ENCODE measurements at regions not wholly inside any gene's neighbourhood (a gene's known extent, or its start where the extent isn't known, plus 50 kb on each side); places are given as distances from the start of the nearest gene placed in this dataset.

DNA sequence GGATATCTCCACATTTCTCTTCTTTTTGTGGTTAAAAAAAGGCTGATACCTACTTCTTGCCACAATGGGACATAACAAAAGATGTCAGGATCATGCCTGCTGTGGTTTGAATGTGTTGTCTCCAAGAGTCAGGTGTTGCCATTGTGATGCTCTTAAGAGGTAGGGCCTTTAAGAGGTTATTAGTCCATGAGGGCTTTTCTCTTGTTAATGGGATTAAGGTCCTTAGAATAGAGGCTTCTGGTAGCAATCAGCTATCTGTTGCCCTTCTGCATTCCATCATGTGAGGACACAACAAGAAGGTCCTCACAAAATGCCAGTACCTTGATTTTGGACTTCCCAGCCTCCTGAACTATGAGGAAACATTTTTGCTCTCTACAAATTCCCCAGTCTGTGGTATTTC lies 191.4 kb downstream of the GBA3 start:
- no peak for DNase-seq (ENCODE audit: low read depth)

DNA sequence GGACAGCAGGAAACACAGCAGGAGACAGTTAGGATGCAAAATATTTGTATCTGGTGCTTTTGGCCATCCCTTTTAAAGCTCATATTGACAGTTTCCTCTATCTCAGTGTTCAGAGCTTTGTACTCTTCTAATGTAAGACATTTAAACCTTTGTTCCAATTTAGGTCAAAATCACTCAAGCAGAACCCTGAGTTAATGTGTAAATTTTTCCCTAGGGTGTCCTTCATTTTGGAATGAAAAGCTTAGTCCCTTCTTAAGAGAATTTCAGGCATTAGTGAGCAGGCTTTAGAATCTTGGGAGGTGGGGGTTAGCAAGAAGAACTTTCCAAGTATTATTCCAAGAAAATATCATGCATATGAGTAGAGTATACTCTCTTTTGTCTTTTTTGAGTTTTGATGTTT lies 188.7 kb downstream of the GBA3 start:
- no peak for DNase-seq (ENCODE audit: low read depth)

DNA sequence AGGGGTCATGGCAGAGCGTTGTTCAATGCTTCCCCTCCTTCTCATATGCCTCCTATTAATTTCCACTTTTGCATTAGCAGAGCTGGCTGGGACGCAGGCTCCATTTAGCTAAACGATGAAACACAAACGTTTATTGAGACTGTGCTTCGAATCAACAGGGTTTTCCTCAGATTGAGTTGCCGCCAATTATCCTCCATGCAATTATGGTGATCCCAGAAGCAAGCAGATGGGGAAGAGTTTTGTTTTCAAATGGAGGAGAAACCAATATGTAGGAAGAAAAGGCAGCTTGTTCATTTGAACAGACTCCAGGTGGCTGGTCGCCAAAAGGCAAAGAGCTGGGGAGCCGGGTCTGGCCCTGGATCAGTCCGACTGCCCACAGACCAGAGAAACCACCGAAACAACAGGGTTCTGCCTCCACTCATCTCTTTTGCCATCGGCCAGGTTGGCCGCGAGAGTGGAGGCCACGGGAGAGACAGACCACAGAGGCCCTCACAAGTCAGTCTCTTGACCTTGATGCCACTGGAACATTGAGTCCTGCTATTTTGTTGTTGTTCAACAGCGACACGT lies 184.8 kb downstream of the GBA3 start:
- DNase-seq (ENCODE audit: low read depth): no peak

DNA sequence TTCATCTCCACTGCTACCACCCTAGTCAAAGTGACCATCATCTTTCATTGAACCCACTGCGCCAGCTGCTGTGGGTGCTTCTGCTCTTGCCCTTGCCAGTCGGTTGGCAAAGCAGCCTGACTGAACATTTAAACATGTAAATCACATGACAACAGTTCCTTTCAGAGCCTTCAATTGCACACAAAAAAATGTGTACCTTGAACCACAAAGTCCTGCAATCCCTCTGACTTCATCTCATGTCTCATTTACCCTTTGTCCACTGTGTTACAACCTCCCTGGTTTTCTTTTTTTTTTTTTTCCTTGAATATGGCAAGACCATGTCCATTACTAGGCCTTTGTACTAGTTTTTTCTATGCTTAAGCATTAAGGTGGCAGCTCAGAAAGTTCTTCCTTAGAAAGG lies 183.5 kb downstream of the GBA3 start:
- DNase-seq (ENCODE audit: low read depth): no peak

DNA sequence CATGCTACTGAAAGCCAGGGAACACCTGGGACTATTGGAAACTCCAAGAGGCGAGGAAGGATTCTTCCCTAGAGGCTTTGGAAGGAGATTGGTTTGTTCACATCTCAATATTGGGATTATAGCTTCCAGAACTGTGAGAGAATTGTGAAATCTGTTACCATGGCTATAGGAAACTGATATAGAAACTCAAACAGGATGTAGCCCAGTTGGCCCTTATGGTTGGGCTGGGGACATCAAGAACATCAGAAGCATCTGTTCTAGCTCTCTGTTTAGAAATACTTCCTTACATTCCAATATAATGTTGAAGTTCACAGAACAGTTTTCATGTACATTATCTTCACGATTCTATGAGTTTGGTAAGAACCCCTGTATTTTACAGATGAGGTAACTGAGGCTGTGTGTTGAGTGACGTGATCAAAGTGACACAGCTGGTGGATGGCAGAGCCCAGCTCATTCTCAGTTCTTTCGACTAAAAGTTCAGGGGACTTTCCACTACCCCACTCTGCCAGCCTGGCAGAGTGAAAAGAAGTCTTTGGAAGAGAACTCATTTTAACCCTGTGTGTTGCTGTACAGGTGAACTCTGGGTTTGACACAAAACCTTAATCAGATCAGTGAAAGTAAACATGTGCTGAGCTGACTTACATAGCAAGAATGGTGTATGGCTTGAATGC lies 183.0 kb downstream of the GBA3 start:
- DNase-seq (ENCODE audit: low read depth): no peak

DNA sequence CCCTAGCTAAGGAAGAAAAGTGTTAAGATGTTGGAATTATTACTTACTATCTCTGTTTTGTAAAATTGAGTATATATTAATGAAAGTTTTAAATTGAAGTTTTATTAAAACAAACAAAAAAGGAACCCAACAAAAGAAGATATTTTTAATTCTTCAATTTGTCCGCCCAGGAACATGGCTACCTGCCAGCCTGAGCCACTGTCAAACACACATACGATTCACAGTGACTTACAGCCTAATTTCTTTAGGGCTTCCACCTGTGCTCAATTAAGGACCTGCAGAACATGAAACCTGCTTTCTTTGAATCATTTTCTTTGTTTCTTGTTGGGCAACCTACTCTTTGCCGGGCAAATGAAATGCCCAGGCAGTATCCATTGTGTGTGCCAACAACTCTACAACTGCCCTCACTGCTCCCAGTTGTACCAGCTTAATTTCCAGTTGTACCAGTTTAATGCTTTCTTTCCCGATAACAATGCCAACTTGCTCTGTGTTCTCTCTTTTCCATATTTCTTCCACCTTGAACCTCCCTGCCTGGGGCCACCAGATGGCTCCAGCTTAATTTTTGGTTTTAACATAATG lies 181.7 kb downstream of the GBA3 start:
- DNase-seq (ENCODE audit: low read depth): no peak

DNA sequence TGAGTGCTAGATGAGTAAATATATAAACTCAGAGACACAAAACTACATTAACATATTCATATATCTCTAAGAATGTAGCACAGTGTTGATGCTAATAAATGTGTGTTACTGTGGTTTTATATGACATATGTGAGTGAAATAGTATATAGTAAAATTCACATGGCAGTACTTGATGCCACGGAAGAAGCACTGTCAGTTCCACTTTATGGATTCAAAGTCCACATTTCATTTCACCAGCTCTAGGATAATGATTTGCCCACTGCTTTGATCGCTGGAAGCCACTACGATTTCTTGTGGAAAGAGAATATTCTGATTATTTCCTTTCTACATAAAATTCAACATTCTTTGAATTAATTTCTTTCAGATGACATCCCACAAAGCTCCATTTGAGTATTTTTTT lies 181.2 kb downstream of the GBA3 start:
- DNase-seq (ENCODE audit: low read depth): no peak

DNA sequence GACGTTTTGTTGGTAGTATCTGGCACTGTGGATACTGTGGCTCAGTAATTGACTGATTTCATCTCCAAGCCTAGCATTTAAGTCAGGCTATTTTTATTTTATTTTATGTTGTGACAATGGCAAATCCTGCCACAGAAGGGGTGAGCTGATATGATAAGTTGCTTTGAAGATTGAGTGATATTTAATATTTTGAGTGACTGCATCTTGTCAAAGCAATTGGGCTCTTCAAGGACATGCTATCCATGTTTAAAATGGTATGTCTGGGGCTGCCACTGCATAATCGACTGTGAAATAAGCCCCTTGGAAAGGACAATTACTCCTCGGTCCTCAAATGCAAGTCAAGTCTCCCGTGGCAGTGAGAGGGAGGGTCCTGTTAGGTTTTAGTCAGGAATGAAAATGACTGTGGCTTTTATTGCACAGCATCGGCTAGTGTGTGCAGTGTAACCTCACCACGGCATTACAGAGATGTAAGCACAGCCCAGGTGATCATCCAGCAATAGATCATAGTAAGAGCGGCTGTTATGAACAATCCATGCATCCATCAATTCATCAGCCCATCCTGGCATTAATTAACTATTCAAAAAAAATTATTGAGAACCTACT lies 178.2 kb downstream of the GBA3 start:
- DNase-seq (ENCODE audit: low read depth): no peak

DNA sequence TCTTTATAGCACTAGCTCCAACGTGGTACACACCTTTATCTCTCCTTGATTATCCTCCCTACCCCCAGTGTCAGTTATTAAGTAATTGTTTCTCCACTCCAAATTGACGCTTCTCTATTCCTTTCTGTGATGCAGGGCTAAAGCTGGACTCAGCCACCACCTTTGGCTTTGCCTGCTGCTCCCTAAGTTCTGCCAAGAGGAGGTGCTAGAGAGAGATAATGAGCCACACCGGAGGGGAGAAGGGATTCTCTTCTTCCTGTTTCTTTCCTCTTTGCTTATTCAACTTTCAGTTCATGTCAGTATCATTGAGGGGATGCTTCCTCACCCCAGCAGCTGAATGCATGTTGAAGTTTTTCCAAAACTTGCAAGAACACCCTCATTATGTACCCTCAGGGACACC lies 176.5 kb downstream of the GBA3 start:
- no peak for DNase-seq (ENCODE audit: low read depth)

All from HT1080 (cell line).